ENCODE measurements at regions not wholly inside any gene's neighbourhood (a gene's known extent, or its start where the extent isn't known, plus 50 kb on each side); places are given as distances from the start of the nearest gene placed in this dataset.
A peak's percentile ranks its signal among the peaks of the same experiment; 100 is the strongest.
"Not testable (repeated sequence)": the region's sequence is repeated elsewhere in the genome, so short reads cannot be mapped to it uniquely, and the experiment has no call there.

DNA sequence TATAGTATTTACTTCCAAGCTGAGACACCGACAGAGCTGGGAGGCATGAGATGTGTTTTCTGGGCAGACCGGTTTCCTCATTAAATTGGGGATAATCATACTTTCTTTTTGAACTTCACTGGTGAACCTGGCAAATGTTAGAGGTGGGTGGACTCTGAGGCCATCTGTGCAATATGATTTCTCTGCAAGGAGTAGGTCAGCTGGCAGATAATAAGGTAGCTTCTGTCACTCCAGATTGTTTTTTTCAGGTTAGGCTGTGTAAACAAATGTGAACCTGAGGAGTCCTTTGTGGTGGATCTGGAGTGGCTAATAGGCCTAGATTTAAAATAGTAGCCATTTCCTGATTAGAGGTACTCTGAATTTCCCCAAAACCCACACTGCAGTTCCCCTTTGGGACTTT, 75.4 kb upstream of the S1PR3 start:
- no peaks in the 10 kb centered on the region for H3K36me3 ChIP-seq (ENCODE audit: control insufficient read depth, insufficient read depth, low read length)
- TF ChIP-seq CTCF (IDR thresholded peaks at IDR 0.05; ENCODE audit: insufficient read depth, low read length, poor library complexity, severe bottlenecking), result no peak
- no peak overlapping the region for H3K4me3 ChIP-seq (replicated peaks; ENCODE audit: low read depth, low read length)
- no peak for DNase-seq (ENCODE audit: extremely low read depth, insufficient read length)
- H3K27me3 ChIP-seq (replicated peaks; ENCODE audit: control insufficient read depth, insufficient read depth, low read length), result no peaks in the 10 kb centered on the region

DNA sequence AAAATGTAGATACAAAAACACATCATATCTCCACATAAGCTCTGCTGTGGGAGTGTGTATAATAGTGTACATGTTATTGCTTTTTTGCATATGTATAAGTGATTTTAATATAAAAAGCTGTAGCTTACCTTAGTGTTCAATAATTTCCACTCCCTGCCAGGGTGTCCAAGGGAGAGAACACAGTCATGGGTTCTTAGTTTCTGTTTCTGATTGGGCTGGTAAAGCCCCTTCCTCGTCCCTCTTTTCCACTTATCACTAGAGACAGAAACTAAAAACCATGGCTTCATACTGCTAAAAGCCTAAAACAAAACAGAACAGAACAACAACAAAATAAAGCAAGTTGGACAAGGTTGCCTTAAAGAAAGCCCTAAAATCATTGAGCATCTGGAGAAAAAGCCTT, 74.4 kb upstream of the S1PR3 start:
- Histone ChIP-seq H3K36me3 (ENCODE audit: control insufficient read depth, insufficient read depth, low read length) (no peaks in the 10 kb centered on the region), H3K27me3 (replicated peaks; ENCODE audit: control insufficient read depth, insufficient read depth, low read length) (no peaks in the 10 kb centered on the region), H3K4me3 (replicated peaks; ENCODE audit: low read depth, low read length) (no peak overlapping the region)
- no peak for TF ChIP-seq CTCF (IDR thresholded peaks at IDR 0.05; ENCODE audit: insufficient read depth, low read length, poor library complexity, severe bottlenecking)
- DNase-seq (ENCODE audit: extremely low read depth, insufficient read length), result no peak

DNA sequence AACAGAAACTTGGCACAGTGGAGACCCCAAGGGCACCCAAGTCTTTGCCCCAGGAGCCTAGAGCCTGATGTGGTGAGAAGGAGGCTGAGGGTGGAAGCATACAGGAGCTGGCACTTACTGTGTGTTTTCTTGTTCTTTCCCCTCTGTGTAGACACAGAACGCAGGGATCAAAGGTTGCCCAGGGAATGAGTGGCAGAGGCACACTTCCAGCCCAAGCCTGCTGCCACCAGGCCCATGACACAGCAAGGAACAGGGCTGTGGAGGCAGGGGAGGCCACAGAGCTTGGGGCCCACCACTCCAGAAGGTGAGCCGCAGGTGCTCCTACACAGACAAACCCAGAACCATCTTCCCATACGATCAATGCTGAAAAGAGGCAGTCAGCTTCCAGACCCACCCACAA, 73.9 kb upstream of the S1PR3 start:
- TF ChIP-seq CTCF (IDR thresholded peaks at IDR 0.05; ENCODE audit: insufficient read depth, low read length, poor library complexity, severe bottlenecking), result no peak
- Histone ChIP-seq H3K36me3 (ENCODE audit: control insufficient read depth, insufficient read depth, low read length) (no peaks in the 10 kb centered on the region), H3K27me3 (replicated peaks; ENCODE audit: control insufficient read depth, insufficient read depth, low read length) (no peaks in the 10 kb centered on the region; the same call in 1 of the 2 replicates), H3K4me3 (replicated peaks; ENCODE audit: low read depth, low read length) (no peak overlapping the region)
- DNase-seq (ENCODE audit: extremely low read depth, insufficient read length), result no peak

DNA sequence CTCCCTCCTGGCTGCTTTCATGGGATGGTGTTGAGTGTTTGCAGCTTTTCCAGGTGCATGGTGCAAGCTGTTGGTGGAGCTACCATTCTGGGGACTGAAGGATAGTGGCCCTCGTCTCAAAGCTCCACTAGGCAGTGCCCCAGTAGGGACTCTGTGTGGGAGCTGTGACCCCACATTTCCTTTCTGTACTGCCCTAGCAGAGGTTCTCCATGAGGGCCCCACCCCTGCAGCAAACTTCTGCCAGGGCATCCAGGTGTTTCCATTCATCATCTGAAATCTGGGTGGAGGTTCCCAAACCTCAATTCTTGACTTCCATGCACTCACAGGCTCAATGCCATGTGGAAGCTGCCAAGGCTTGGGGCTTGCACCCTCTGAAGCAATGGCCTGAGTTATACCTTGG, 72.7 kb upstream of the S1PR3 start:
- H3K27me3 ChIP-seq (replicated peaks; ENCODE audit: control insufficient read depth, insufficient read depth, low read length); DNase-seq (ENCODE audit: extremely low read depth, insufficient read length); H3K4me3 ChIP-seq (replicated peaks; ENCODE audit: low read depth, low read length); H3K36me3 ChIP-seq (ENCODE audit: control insufficient read depth, insufficient read depth, low read length): not testable (repeated sequence)

GRCh38 chr9:88920645-88921044, 70.6 kb upstream of the S1PR3 start:
- DNase-seq (ENCODE audit: extremely low read depth, insufficient read length), result no peak
- H3K36me3 ChIP-seq (ENCODE audit: control insufficient read depth, insufficient read depth, low read length), result no peaks in the 10 kb centered on the region
- TF ChIP-seq CTCF (IDR thresholded peaks at IDR 0.05; ENCODE audit: insufficient read depth, low read length, poor library complexity, severe bottlenecking), result no peak
- H3K4me3 ChIP-seq (replicated peaks; ENCODE audit: low read depth, low read length), result no peak overlapping the region
- H3K27me3 ChIP-seq (replicated peaks; ENCODE audit: control insufficient read depth, insufficient read depth, low read length), result no peaks in the 10 kb centered on the region; the same call in 1 of the 2 replicates

DNA sequence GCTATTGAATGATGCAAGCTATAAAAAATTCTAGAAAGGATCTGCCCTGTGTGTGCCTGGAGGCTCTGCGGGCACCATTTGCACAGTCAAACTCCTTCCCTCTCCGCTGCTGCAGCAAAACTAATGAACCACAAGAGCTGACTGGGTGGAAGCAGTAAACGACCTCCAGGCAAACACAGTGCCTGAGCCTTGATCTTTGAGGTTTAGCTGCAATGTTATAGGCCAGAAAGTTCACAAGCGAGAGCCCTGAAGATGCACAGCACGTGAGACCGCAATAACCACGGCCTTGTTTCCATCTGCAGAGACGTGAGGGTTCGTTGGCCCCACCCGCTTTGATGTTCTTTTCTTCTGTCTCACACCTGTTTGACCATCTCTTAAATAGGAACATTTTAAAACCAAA, 69.2 kb upstream of the S1PR3 start:
- no peak overlapping the region for H3K4me3 ChIP-seq (replicated peaks; ENCODE audit: low read depth, low read length)
- peak; percentile 35 for DNase-seq (ENCODE audit: extremely low read depth, insufficient read length)
- no peaks in the 10 kb centered on the region; the same call in none of the 2 replicates for H3K27me3 ChIP-seq (replicated peaks; ENCODE audit: control insufficient read depth, insufficient read depth, low read length)
- TF ChIP-seq CTCF (IDR thresholded peaks at IDR 0.05; ENCODE audit: insufficient read depth, low read length, poor library complexity, severe bottlenecking), result no peak
- no peaks in the 10 kb centered on the region for H3K36me3 ChIP-seq (ENCODE audit: control insufficient read depth, insufficient read depth, low read length)
